Skin of body (tissue), 1 donor: ENCODE measurements at regions not wholly inside any gene's neighbourhood (a gene's known extent, or its start where the extent isn't known, plus 50 kb on each side); places are given as distances from the start of the nearest gene placed in this dataset.
"Not testable (repeated sequence)": the region's sequence is repeated elsewhere in the genome, so short reads cannot be mapped to it uniquely, and the experiment has no call there.

Experiments
- DNase-seq: peaks from one replicate; lab custom pipeline; 2025; lab: John Stamatoyannopoulos, UW

GRCh38 chr13:71005919-71006318, 861.1 kb downstream of the DACH1 start:
- no peak for DNase-seq

GRCh38 chr13:70995338-70995737, 871.7 kb downstream of the DACH1 start:
- DNase-seq, result no peak

- DNase-seq, result no peak
These were observed 872.8 kb downstream of the DACH1 start for GRCh38 chr13:70994191-70994590.

- DNase-seq, result no peak
These were observed 878.8 kb upstream of the KLHL1 start for GRCh38 chr13:70987043-70987442.

GRCh38 chr13:70985371-70985770, 877.1 kb upstream of the KLHL1 start:
- no peak for DNase-seq

GRCh38 chr13:70981219-70981618, 873.0 kb upstream of the KLHL1 start:
- DNase-seq, result not testable (repeated sequence)

GRCh38 chr13:70969321-70969720, 861.1 kb upstream of the KLHL1 start:
- DNase-seq, result no peak

- no peak for DNase-seq
These were observed 859.3 kb upstream of the KLHL1 start for GRCh38 chr13:70967564-70967963.

- DNase-seq, result no peak
These were observed 856.6 kb upstream of the KLHL1 start for GRCh38 chr13:70964874-70965273.

GRCh38 chr13:70964124-70964523, 855.9 kb upstream of the KLHL1 start:
- DNase-seq, result no peak

GRCh38 chr13:70960841-70961443, 852.7 kb upstream of the KLHL1 start:
- peak; percentile 15 for DNase-seq

GRCh38 chr13:70959035-70959775, 851.0 kb upstream of the KLHL1 start:
- no peak for DNase-seq

GRCh38 chr13:70955887-70956286, 847.6 kb upstream of the KLHL1 start:
- DNase-seq, result no peak

GRCh38 chr13:70950664-70951063, 842.4 kb upstream of the KLHL1 start:
- no peak for DNase-seq

GRCh38 chr13:70945506-70945905, 837.3 kb upstream of the KLHL1 start:
- DNase-seq, result no peak

- no peak for DNase-seq
These were observed 833.2 kb upstream of the KLHL1 start for GRCh38 chr13:70941454-70941853.

- DNase-seq, result no peak
These were observed 830.2 kb upstream of the KLHL1 start for GRCh38 chr13:70938462-70938861.

GRCh38 chr13:70932511-70932910, 824.3 kb upstream of the KLHL1 start:
- DNase-seq, result no peak

GRCh38 chr13:70923863-70924752, 815.9 kb upstream of the KLHL1 start:
- DNase-seq, result no peak

GRCh38 chr13:70911286-70911685, 803.0 kb upstream of the KLHL1 start:
- DNase-seq, result no peak

- DNase-seq, result no peak
These were observed 800.5 kb upstream of the KLHL1 start for GRCh38 chr13:70908795-70909194.

- DNase-seq, result no peak
These were observed 796.8 kb upstream of the KLHL1 start for GRCh38 chr13:70905035-70905434.
